Fibroblast of villous mesenchyme (primary cell): ENCODE measurements at regions not wholly inside any gene's neighbourhood (a gene's known extent, or its start where the extent isn't known, plus 50 kb on each side); places are given as distances from the start of the nearest gene placed in this dataset.

Experiments
- DNase-seq: peaks from one replicate; pipeline ENCODE4 v3.0.0-alpha.2; 2010; ENCODE audit warnings: low read depth
- H3K4me3 ChIP-seq: 2 replicates; pipeline ENCODE4 v1.5.1; 2011; ENCODE audit warnings: low read depth, mild to moderate bottlenecking, low read length
- TF ChIP-seq, protein P1 (sequence below): IDR thresholded peaks from 2 replicates; pipeline ENCODE4 v1.5.1; 2012; ENCODE audit warnings: low read depth, mild to moderate bottlenecking, low read length; ENCODE audit not compliant: insufficient read depth

DNA sequence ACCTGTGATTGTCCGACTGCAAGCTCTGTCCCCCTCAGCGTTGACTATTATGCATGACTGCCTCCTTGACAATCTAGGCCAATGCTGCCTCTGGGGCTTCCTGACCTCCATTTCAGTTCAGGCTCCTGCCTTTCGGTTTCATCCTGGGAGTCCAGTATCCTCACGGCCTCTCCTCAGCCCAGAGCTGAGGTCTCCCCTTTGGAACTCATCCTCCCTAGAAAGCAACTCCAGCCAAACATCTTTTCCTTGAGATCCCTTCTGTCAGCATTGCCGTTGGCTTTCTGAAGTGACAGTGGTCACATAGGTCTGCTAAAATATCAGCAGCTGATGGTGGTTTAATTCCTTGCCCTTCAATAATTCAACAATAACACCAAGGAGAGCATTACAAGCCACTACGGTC lies 519.1 kb upstream of the NBEA start:
- H3K4me3 ChIP-seq = no peak overlapping the region
- TF ChIP-seq, protein P1, sequence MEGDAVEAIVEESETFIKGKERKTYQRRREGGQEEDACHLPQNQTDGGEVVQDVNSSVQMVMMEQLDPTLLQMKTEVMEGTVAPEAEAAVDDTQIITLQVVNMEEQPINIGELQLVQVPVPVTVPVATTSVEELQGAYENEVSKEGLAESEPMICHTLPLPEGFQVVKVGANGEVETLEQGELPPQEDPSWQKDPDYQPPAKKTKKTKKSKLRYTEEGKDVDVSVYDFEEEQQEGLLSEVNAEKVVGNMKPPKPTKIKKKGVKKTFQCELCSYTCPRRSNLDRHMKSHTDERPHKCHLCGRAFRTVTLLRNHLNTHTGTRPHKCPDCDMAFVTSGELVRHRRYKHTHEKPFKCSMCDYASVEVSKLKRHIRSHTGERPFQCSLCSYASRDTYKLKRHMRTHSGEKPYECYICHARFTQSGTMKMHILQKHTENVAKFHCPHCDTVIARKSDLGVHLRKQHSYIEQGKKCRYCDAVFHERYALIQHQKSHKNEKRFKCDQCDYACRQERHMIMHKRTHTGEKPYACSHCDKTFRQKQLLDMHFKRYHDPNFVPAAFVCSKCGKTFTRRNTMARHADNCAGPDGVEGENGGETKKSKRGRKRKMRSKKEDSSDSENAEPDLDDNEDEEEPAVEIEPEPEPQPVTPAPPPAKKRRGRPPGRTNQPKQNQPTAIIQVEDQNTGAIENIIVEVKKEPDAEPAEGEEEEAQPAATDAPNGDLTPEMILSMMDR = no peak

DNA sequence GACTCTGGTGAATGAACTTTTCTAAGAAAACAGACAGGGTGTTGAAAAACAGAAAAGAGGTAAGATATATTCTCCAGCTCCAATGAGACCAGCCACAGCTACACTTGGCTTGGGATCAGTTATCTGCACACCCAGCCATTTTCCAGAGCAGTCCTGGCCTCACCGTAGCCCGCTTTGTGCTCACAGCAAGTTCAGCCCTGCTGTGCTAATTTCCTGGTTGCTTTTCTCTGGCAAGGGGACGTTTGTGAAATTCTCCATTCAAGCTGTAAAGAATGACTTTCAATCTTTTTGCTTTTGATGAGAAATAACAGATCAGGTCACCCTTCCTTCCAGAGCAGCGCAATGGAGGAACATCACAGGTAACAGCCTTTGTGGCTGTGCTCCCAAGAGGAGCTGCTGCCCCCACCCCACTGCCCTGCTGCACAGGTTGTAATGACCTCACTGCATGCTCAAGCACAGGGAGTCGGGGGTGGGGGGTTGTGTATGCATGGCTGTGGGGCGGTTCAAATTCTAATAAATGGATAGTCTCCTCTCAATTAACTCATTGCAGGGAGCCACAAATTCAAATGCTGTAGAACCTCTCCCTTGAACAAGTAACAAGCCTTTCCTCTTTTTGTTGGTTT lies 516.6 kb upstream of the NBEA start:
- no peak overlapping the region for H3K4me3 ChIP-seq
- TF ChIP-seq, protein P1 = no peak

More for the DNA sequence above, 519.1 kb upstream of the NBEA start:
- DNase-seq = no peak

DNA sequence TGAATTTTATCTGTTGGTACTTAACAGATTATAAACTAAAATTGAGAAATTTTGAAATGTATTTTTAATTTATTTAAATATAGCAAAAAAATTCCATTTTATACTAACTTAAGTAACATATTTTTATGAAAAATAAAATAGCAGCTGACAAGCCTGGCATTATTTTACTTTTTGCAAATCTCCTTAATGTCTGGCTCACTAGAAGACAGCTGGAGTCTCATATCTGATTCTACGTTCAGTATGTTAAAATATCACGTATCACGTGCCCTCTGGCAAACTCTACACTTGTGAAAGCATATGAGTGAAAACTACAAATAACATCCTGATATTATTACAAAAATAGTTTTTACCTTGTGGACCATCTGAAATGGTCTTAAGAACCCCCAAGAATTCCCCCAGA lies 513.2 kb upstream of the NBEA start:
- no peak for DNase-seq
- TF ChIP-seq, protein P1 = no peak
- no peak overlapping the region for H3K4me3 ChIP-seq

More for the DNA sequence above, 516.6 kb upstream of the NBEA start:
- DNase-seq = no peak

DNA sequence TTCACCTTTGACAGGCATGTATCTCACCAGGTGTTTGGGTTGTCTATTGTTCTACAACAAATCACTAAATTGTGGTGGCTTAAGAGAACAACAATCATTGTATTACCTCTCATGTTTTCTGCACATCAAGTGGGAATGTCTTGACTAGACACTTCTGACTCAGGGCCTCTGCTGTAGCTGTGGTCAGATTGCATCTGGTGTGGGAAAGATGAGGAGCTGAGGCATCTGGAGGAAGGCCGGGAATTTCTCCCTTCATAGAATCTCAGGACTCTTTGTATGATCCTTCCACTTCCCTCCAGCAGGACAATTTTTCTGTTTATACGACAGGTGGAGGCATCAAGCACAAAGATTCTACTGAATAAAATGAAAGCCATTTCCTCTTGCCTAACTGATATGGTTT lies 511.8 kb upstream of the NBEA start:
- no peak for DNase-seq
- TF ChIP-seq, protein P1 = no peak
- no peak overlapping the region for H3K4me3 ChIP-seq

DNA sequence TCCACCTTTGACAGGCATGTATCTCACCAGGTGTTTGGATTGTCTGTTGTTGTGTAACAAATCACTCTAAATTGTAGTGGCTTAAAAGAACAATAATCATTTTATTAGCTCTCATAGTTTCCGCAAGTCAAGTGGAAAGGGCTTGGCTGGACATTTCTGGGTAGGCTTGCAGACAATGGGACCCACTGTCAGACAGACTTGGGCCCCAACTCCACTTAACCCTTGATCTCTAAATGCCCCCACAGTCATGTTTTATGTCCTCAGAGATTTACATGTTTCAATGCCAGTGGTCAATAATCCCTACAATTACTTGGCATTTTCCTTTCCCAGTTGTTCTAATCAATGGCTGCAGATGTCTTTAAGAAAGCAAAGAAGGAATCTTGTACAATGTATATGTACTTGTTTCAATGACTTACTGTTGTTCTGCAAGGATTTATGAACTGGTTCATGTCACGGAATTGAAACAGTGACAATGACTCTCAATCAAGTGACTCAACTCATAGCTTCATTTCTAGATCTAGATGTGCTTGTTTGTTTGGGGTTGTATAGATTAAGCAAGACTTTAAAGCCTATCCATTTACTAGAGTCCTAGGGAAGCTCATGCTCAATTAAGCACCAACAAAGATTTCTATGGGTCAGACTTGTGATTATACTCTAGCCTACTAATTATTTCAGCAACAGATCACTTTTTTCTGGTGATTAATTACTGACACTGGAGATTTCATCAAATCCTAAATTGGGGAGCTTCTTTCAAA lies 510.1 kb upstream of the NBEA start:
- no peak for DNase-seq

DNA sequence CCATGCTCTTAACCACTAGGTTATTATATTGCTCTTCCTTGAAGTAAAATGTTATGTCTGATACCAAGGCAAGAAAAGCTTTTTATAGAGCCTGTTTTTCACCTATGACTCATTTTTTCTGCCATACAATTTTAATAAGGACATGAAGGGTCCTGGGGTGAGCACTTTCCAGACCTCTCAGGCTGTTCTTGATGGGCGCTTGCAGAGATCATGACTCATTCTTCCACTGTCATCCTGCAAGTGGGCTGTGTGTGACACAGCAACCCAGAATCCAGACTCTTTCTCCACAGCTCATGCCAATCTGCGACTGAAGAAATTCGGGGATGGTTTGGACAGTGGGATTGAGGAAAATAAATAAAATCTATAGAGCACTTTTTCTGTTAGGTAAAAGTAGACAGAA lies 506.7 kb upstream of the NBEA start:
- H3K4me3 ChIP-seq = no peak overlapping the region
- DNase-seq = peak; percentile 40
- TF ChIP-seq, protein P1 = no peak

More for the DNA sequence above, 510.1 kb upstream of the NBEA start:
- TF ChIP-seq, protein P1 = no peak
- H3K4me3 ChIP-seq = no peak overlapping the region
